Mesothelial cell of epicardium (in vitro differentiated cells): ENCODE measurements at regions not wholly inside any gene's neighbourhood (a gene's known extent, or its start where the extent isn't known, plus 50 kb on each side); places are given as distances from the start of the nearest gene placed in this dataset.
A peak's percentile ranks its signal among the peaks of the same experiment; 100 is the strongest.

Experiments
- DNase-seq, 2 experiments: peaks; one replicate each; pipeline ENCODE4 v3.0.0; 2021; ENCODE audit warnings: low spot score in 2 of 2; ENCODE audit not compliant: unreplicated experiment in 2 of 2
- H3K27ac Mint-ChIP-seq: 2 replicates; pipeline ENCODE4 v1.8.0; 2021; ENCODE audit warnings: mixed read lengths
- H3K27me3 Mint-ChIP-seq: 2 replicates; pipeline ENCODE4 v1.8.0; 2021; ENCODE audit warnings: low read depth, mixed read lengths
- H3K36me3 Mint-ChIP-seq: 2 replicates; pipeline ENCODE4 v1.8.0; 2021; ENCODE audit warnings: mixed read lengths
- H3K4me1 Mint-ChIP-seq: 2 replicates; pipeline ENCODE4 v1.8.0; 2021; ENCODE audit warnings: mixed read lengths
- H3K4me3 Mint-ChIP-seq: 2 replicates; pipeline ENCODE4 v1.8.0; 2021; ENCODE audit warnings: mild to moderate bottlenecking, moderate library complexity, mixed read lengths
- H3K9me3 Mint-ChIP-seq: 2 replicates; pipeline ENCODE4 v1.8.0; 2021; ENCODE audit warnings: mixed read lengths
- TF ChIP-seq, protein P1 (sequence below): fragments of 200-600 bp; sonication (generic); IDR thresholded peaks from one replicate; pipeline ENCODE4 v1.5.0; 2021; ENCODE audit warnings: antibody characterized with exemption; ENCODE audit not compliant: unreplicated experiment

DNA sequence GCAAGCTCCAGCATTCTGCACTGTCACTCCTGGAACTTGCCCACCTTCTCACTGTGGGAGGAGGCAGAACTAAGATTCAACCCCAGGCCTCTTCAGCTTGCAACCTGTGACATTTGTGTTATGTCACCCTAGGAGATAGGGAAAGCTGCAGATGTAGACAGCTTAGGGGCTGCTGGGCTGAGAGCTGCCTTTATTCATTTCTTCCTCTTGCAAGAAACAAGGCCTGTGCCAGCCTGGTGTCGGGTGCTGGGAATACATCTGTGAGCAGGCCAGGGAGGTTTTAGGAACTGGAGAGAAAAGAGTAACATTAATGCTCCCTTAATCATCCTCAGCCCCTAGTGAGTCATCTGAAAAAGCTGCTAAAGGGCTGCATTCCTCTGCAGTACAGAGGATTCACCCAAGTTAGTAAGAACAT lies 101.8 kb downstream of the FGF18 start:
- Mint-ChIP-seq H3K36me3 (no peaks in the 10 kb centered on the region), H3K27me3 (no peaks in the 10 kb centered on the region), H3K27ac (peak overlapping the region; percentile 76), H3K4me1 (peaks cover 40% of the 10 kb centered on the region), H3K9me3 (no peaks in the 10 kb centered on the region), H3K4me3 (no peak overlapping the region)
- TF ChIP-seq, protein P1, sequence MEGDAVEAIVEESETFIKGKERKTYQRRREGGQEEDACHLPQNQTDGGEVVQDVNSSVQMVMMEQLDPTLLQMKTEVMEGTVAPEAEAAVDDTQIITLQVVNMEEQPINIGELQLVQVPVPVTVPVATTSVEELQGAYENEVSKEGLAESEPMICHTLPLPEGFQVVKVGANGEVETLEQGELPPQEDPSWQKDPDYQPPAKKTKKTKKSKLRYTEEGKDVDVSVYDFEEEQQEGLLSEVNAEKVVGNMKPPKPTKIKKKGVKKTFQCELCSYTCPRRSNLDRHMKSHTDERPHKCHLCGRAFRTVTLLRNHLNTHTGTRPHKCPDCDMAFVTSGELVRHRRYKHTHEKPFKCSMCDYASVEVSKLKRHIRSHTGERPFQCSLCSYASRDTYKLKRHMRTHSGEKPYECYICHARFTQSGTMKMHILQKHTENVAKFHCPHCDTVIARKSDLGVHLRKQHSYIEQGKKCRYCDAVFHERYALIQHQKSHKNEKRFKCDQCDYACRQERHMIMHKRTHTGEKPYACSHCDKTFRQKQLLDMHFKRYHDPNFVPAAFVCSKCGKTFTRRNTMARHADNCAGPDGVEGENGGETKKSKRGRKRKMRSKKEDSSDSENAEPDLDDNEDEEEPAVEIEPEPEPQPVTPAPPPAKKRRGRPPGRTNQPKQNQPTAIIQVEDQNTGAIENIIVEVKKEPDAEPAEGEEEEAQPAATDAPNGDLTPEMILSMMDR: no peak
- no peak for DNase-seq

DNA sequence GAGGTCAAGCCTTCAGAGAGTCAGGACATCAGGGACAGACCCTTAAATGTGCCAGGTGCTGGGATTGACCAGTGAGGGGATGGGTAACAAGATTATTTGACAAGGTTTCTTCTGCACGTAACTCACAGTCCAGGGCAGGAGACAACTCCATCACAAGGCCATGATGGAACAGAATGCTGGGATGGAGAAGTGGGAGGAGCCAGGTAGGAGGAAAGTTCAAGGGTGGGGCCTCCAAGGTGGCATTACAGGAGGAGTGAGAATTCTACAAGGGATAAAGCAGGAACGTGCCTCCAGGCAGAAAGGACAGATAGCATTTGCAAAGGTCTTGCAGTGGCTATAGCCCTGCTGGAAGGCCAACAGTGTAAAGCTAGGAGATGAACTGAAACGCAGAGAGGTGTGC lies 102.2 kb downstream of the FGF18 start:
- peaks cover 40% of the 10 kb centered on the region for H3K4me1 Mint-ChIP-seq

DNA sequence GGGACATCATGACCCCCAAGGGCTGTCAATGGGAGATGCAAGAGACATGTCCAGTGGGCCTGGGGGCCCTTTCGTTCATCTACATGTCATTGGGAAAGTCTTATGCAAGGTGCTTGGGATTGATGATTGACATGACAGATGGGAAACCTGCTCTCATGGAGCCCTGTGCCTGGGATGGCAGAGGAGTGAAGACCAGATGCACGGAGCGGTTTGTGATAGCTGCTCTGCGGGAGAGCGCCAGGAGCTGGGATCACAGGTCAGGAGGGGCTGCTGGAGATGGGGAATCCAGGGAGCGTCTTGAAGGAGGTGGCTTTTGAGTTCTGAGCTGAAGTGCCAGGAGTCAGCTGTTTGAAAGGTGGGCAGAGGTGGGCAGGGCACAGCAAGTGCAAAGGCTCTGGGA lies 104.3 kb downstream of the FGF18 start:
- H3K36me3 Mint-ChIP-seq: no peaks in the 10 kb centered on the region
- H3K9me3 Mint-ChIP-seq: no peaks in the 10 kb centered on the region
- DNase-seq: no peak
- H3K27me3 Mint-ChIP-seq: no peaks in the 10 kb centered on the region
- peaks cover 40% of the 10 kb centered on the region for H3K4me1 Mint-ChIP-seq
- no peak overlapping the region for H3K4me3 Mint-ChIP-seq
- TF ChIP-seq, protein P1: no peak
- H3K27ac Mint-ChIP-seq: no peak overlapping the region

More for the DNA sequence above, 102.2 kb downstream of the FGF18 start:
- DNase-seq: no peak
- no peaks in the 10 kb centered on the region for H3K36me3 Mint-ChIP-seq
- TF ChIP-seq, protein P1: no peak
- H3K4me3 Mint-ChIP-seq: no peak overlapping the region
- peak overlapping the region; percentile 76 for H3K27ac Mint-ChIP-seq
- no peaks in the 10 kb centered on the region for H3K9me3 Mint-ChIP-seq
- no peaks in the 10 kb centered on the region for H3K27me3 Mint-ChIP-seq

DNA sequence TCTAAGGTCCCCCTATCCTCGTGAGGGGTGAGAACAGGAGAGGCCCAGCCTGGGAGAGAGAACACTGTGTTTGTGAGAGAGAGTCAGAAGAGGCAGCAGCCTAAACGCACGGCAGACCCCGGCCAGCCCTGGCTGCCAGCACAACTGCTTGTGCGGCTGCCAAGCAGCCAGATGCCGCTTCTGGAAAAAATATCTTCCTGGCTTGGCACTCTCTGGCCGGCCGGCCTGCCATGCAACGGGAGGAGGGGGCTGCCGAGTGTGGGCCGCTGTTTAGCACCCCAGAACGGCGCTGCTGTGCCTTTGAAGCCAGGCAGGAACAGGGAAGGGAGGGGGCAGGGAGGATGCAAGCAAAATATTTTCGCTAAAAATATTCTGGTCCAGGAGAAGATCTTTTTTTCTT lies 105.0 kb downstream of the FGF18 start:
- Mint-ChIP-seq H3K4me1 (peaks cover 35% of the 10 kb centered on the region), H3K36me3 (no peaks in the 10 kb centered on the region), H3K27me3 (no peaks in the 10 kb centered on the region), H3K4me3 (no peak overlapping the region), H3K27ac (no peak overlapping the region), H3K9me3 (no peaks in the 10 kb centered on the region)
- TF ChIP-seq, protein P1: no peak
- no peak for DNase-seq

DNA sequence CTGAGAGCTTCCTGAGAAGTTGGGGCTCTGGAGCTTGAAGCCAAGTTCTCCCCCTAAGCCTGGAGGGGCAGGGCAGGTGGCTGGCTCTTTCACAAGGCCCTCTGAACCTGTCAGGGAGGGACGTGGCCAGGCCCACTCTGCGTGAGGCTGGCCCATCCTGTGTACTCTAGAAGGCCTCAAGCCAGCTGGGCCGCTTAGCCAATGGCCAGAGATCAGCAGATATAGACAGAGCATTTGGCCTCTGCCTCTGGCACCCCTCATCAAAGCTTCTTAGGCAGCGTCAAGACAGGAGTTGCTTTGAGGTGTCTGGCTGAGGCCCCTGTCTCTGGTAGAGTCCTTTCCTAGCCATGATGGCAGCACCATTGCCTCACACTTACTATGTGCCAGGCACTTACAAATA lies 105.6 kb downstream of the FGF18 start:
- no peak overlapping the region for H3K27ac Mint-ChIP-seq
- peaks cover 30% of the 10 kb centered on the region for H3K4me1 Mint-ChIP-seq
- TF ChIP-seq, protein P1: no peak
- no peaks in the 10 kb centered on the region for H3K36me3 Mint-ChIP-seq
- H3K9me3 Mint-ChIP-seq: no peaks in the 10 kb centered on the region
- DNase-seq: no peak
- no peak overlapping the region for H3K4me3 Mint-ChIP-seq
- no peaks in the 10 kb centered on the region for H3K27me3 Mint-ChIP-seq

DNA sequence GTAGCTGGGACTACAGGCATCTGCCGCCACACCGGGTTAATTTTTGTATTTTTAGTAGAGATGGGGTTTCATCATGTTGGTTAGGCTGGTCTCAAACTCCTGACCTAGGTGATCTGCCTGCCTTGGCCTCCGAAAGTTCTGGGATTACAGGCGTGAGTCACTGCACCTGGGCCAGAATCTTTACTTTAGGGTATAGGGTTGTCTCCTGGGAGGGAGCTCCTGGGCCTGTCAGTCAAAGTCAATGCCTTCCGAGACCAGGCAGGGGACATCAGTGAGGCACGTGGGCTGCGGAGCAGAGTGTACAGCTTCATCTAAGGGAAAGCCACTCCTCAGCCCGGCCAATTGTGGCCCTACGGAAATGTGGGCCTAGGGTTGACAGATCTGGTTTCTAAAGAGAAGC lies 108.6 kb downstream of the FGF18 start:
- no peaks in the 10 kb centered on the region for H3K9me3 Mint-ChIP-seq
- H3K36me3 Mint-ChIP-seq: no peaks in the 10 kb centered on the region
- peaks cover 13% of the 10 kb centered on the region for H3K4me1 Mint-ChIP-seq
- TF ChIP-seq, protein P1: no peak
- no peak for DNase-seq
- H3K27me3 Mint-ChIP-seq: no peaks in the 10 kb centered on the region
- no peak overlapping the region for H3K4me3 Mint-ChIP-seq
- H3K27ac Mint-ChIP-seq: no peak overlapping the region
